Stomach smooth muscle (tissue), 2 donors: ENCODE measurements at regions not wholly inside any gene's neighbourhood (a gene's known extent, or its start where the extent isn't known, plus 50 kb on each side); places are given as distances from the start of the nearest gene placed in this dataset.

ENCODE experiments used
- H3K27ac ChIP-seq: one replicate; pipeline ENCODE4 v1.7.0; 2013; ENCODE audit warnings: mild to moderate bottlenecking, low read length, inconsistent platforms
- H3K27me3 ChIP-seq, 2 donors: one replicate each; pipeline ENCODE4 v1.7.0; 2013; ENCODE audit warnings: low read length in 2 of 2; ENCODE audit not compliant: insufficient read depth in 2 of 2, control insufficient read depth in 1 of 2
- H3K36me3 ChIP-seq, 2 donors: one replicate each; pipeline ENCODE4 v1.7.0; 2013; ENCODE audit warnings: low read length in 2 of 2; ENCODE audit not compliant: control insufficient read depth in 2 of 2, insufficient read depth in 2 of 2
- H3K4me1 ChIP-seq: one replicate; pipeline ENCODE4 v1.7.0; 2013; ENCODE audit warnings: low read length; ENCODE audit not compliant: control insufficient read depth, insufficient read depth
- H3K4me3 ChIP-seq, 2 donors: one replicate each; pipeline ENCODE4 v1.7.0; 2013; ENCODE audit warnings: low read length in 2 of 2
- H3K9ac ChIP-seq, 2 donors: one replicate each; pipeline ENCODE4 v1.7.0; 2013; ENCODE audit warnings: low read length in 2 of 2, mild to moderate bottlenecking in 1 of 2
- H3K9me3 ChIP-seq, 2 donors: one replicate each; pipeline ENCODE4 v1.7.0; 2013; ENCODE audit warnings: low read length in 2 of 2; ENCODE audit not compliant: control insufficient read depth in 2 of 2
- donor health status: healthy.
- donor health status: Pancreatic carcinoma.

- H3K9ac ChIP-seq, result no peak overlapping the region
- H3K4me3 ChIP-seq, result no peak overlapping the region
- H3K4me1 ChIP-seq, result no peaks in the 10 kb centered on the region
- no peaks in the 10 kb centered on the region for H3K27me3 ChIP-seq
- H3K27ac ChIP-seq, result no peak overlapping the region
- no peaks in the 10 kb centered on the region for H3K9me3 ChIP-seq
- H3K36me3 ChIP-seq, result no peaks in the 10 kb centered on the region
These were observed 51.0 kb downstream of the FAT4 start for GRCh38 chr4:125365731-125366130.

- Histone ChIP-seq H3K27ac (no peak overlapping the region), H3K27me3 (no peaks in the 10 kb centered on the region), H3K9me3 (no peaks in the 10 kb centered on the region), H3K9ac (no peak overlapping the region), H3K36me3 (no peaks in the 10 kb centered on the region), H3K4me1 (no peaks in the 10 kb centered on the region), H3K4me3 (peak overlapping the region in 1 of 2 donors; percentile 65)
These were observed 53.4 kb downstream of the FAT4 start for GRCh38 chr4:125368146-125368545.

GRCh38 chr4:125368671-125369081 lies 53.9 kb downstream of the FAT4 start:
- no peaks in the 10 kb centered on the region for H3K27me3 ChIP-seq
- H3K36me3 ChIP-seq, result no peaks in the 10 kb centered on the region
- H3K9me3 ChIP-seq, result no peaks in the 10 kb centered on the region
- H3K4me1 ChIP-seq, result no peaks in the 10 kb centered on the region
- H3K9ac ChIP-seq, result peak overlapping the region in 1 of 2 donors; percentile 7
- peak overlapping the region; percentile 44 to 65 for H3K4me3 ChIP-seq
- no peak overlapping the region for H3K27ac ChIP-seq

- Histone ChIP-seq H3K4me3 (peak overlapping the region; percentile 44 to 65), H3K27ac (no peak overlapping the region), H3K9ac (no peak overlapping the region)
These were observed 54.3 kb downstream of the FAT4 start for GRCh38 chr4:125369098-125369497.

GRCh38 chr4:125370478-125370877 lies 55.7 kb downstream of the FAT4 start:
- no peaks in the 10 kb centered on the region for H3K36me3 ChIP-seq
- H3K27me3 ChIP-seq, result no peaks in the 10 kb centered on the region
- H3K9ac ChIP-seq, result no peak overlapping the region
- H3K4me1 ChIP-seq, result no peaks in the 10 kb centered on the region
- H3K9me3 ChIP-seq, result no peaks in the 10 kb centered on the region
- no peak overlapping the region for H3K4me3 ChIP-seq
- H3K27ac ChIP-seq, result no peak overlapping the region

More at GRCh38 chr4:125369098-125369497, 54.3 kb downstream of the FAT4 start:
- no peaks in the 10 kb centered on the region for H3K9me3 ChIP-seq
- H3K4me1 ChIP-seq, result no peaks in the 10 kb centered on the region
- H3K36me3 ChIP-seq, result no peaks in the 10 kb centered on the region
- H3K27me3 ChIP-seq, result no peaks in the 10 kb centered on the region

- H3K9ac ChIP-seq, result no peak overlapping the region
- no peaks in the 10 kb centered on the region for H3K9me3 ChIP-seq
- H3K27me3 ChIP-seq, result no peaks in the 10 kb centered on the region
- H3K27ac ChIP-seq, result no peak overlapping the region
- no peaks in the 10 kb centered on the region for H3K4me1 ChIP-seq
- no peaks in the 10 kb centered on the region for H3K36me3 ChIP-seq
- no peak overlapping the region for H3K4me3 ChIP-seq
These were observed 68.2 kb downstream of the FAT4 start for GRCh38 chr4:125382995-125383394.

GRCh38 chr4:125387770-125388169 lies 73.0 kb downstream of the FAT4 start:
- no peaks in the 10 kb centered on the region for H3K36me3 ChIP-seq
- no peak overlapping the region for H3K9ac ChIP-seq
- H3K27me3 ChIP-seq, result no peaks in the 10 kb centered on the region
- peaks cover 8% of the 10 kb centered on the region for H3K4me1 ChIP-seq
- no peaks in the 10 kb centered on the region for H3K9me3 ChIP-seq
- no peak overlapping the region for H3K27ac ChIP-seq
- no peak overlapping the region for H3K4me3 ChIP-seq

- H3K9me3 ChIP-seq, result no peaks in the 10 kb centered on the region
- no peaks in the 10 kb centered on the region for H3K36me3 ChIP-seq
- H3K27me3 ChIP-seq, result no peaks in the 10 kb centered on the region
- no peak overlapping the region for H3K9ac ChIP-seq
- H3K4me3 ChIP-seq, result no peak overlapping the region
- peaks cover 8% of the 10 kb centered on the region for H3K4me1 ChIP-seq
- no peak overlapping the region for H3K27ac ChIP-seq
These were observed 73.9 kb downstream of the FAT4 start for GRCh38 chr4:125388613-125389012.

GRCh38 chr4:125389713-125390112 lies 75.0 kb downstream of the FAT4 start:
- Histone ChIP-seq H3K4me1 (peaks cover 8% of the 10 kb centered on the region), H3K27me3 (no peaks in the 10 kb centered on the region), H3K4me3 (peak overlapping the region; percentile 31 to 36), H3K9me3 (no peaks in the 10 kb centered on the region), H3K36me3 (no peaks in the 10 kb centered on the region), H3K9ac (peak overlapping the region in 1 of 2 donors; percentile 25), H3K27ac (peak overlapping the region; percentile 63)

GRCh38 chr4:125390126-125390525 lies 75.4 kb downstream of the FAT4 start:
- peak overlapping the region; percentile 9 to 36 for H3K4me3 ChIP-seq
- H3K27ac ChIP-seq, result peak overlapping the region; percentile 63
- no peaks in the 10 kb centered on the region for H3K9me3 ChIP-seq
- H3K9ac ChIP-seq, result peak overlapping the region in 1 of 2 donors; percentile 25
- H3K27me3 ChIP-seq, result no peaks in the 10 kb centered on the region
- no peaks in the 10 kb centered on the region for H3K36me3 ChIP-seq
- peaks cover 8% of the 10 kb centered on the region for H3K4me1 ChIP-seq

GRCh38 chr4:125390727-125391126 lies 76.0 kb downstream of the FAT4 start:
- Histone ChIP-seq H3K36me3 (no peaks in the 10 kb centered on the region), H3K9me3 (no peaks in the 10 kb centered on the region), H3K27me3 (no peaks in the 10 kb centered on the region), H3K9ac (no peak overlapping the region), H3K27ac (peak overlapping the region; percentile 63), H3K4me1 (peaks cover 8% of the 10 kb centered on the region), H3K4me3 (no peak overlapping the region)
